NOMO-1 (cell line): ENCODE measurements at regions not wholly inside any gene's neighbourhood (a gene's known extent, or its start where the extent isn't known, plus 50 kb on each side); places are given as distances from the start of the nearest gene placed in this dataset.

Experiments
- DNase-seq, 2 experiments: peaks; one replicate each; lab custom pipeline; 2025; ENCODE audit not compliant: unreplicated experiment in 2 of 2; lab: John Stamatoyannopoulos, UW

- no peak for DNase-seq
Measured at GRCh38 chr4:133903029-133903428, 298.6 kb downstream of the PABPC4L start.

DNA sequence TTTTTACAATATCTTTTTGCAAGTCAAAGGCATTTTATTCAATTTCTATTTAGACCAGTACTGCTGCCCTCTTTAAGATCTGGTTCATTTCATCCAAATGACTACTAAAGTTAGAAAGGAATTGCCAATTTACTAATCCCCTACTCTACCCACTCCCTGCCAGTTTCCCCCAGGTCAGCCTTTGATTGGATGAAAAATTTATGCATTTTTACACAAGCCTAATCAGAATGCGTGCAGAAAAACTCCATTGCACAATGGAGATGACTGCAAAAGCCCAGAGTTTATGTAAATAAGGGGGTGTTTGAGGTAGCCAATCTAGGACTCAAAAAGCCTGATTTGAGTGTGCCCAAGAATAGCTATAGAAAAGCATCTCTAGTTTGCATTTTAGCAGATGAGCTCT, 310.6 kb downstream of the PABPC4L start:
- DNase-seq, result no peak

DNA sequence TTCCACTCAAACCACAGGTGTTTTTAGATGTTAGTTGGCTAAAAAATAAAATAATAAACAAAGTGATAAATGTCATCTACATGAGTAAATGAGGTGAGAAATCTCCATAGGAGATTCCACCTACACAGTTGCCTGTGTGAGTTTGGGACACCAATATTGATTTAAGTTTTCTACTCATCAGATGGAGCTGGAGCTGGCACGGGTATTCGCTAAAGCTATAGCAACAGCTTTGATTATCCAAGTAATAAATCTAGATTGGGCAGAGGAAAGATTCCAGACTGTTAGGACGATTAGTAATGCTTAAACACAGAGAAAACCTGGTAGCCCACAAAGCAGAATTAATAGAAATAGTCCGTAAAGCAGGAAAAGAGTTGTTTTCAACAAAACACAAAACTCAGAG, 313.9 kb downstream of the PABPC4L start:
- DNase-seq, result no peak

DNA sequence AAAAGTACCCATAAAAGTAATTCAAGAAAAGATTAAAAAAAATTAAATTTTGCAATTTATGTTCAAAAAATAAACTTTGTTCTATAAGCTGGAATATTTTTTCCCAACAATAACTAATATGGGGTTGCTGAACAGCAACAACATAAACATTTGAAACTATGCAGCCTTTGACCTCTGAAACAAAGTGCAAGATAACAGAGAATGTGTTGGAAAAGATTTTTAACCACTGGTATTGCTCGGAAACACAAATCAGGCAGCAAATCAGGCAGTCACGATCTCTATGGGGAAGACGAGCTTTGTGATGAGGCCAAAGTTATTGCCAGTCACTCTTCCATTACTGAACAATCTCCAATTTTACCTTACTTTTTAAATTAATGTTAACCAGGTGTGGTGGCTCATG, 332.1 kb downstream of the PABPC4L start:
- no peak for DNase-seq

GRCh38 chr4:133868856-133869255, 332.7 kb downstream of the PABPC4L start:
- no peak for DNase-seq

- no peak for DNase-seq
Measured at GRCh38 chr4:133866328-133866699, 335.3 kb downstream of the PABPC4L start.

DNA sequence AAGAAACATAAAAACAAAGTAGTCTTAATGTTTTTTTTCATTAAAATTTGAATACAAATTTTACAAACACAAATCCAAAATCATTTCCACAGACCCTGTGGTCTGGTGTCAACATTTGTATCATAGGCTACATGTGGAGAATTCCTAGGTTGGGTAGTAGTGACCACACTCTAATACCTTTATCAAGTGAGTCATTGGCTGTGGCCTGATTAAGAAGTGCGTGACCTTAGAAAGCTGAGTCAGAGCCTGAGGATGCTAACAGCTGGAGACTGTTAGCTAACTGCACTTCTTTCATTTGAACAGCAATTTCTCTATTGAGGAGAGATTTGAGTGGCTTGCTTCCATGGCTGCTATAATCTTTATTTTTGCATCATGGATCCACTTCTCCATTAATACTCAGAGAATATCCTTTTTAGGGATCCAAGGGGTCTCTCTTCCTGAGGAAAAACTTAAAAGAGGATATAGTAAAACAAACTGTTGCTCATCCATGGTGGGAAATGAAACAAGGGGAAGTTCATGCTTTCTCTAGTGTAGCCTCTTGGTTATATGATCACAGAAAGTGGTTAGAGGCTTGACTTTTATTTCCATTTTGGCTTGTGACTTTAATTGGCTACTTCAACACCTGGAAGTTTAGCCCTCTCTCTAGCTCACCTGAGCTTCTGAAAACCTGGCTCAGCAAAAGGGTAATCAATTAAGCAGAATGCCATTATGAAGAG, 335.8 kb downstream of the PABPC4L start:
- no peak for DNase-seq

- no peak for DNase-seq
Measured at GRCh38 chr4:133863153-133863552, 338.4 kb downstream of the PABPC4L start.

DNA sequence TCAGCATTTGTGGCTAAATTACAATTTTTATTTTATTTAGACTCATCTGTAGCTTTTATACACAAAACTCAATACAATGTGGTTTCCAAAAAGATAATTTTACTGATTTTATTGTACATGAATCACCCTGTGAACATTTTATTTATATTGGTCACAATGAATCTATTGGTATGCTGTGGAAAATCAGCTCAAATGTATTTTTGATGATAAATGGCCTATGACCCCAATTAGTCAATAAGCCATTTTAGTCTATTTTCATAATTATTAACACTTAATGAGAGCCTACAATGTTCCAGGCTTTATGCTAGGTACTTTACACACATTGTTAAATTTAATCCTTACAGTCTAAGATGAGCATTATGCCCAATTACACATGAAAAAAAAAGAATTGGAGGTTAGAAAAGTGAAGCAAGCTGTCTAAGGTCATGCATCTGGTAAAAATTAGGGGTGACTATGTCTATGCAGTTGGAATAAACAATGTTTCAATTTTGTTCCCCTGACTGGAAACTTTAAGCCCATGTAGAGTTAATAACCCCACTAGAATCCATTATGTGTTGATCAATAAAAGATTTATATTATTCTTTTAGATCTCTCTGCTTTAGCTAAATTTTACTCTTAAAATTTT, 344.7 kb downstream of the PABPC4L start:
- no peak for DNase-seq

DNA sequence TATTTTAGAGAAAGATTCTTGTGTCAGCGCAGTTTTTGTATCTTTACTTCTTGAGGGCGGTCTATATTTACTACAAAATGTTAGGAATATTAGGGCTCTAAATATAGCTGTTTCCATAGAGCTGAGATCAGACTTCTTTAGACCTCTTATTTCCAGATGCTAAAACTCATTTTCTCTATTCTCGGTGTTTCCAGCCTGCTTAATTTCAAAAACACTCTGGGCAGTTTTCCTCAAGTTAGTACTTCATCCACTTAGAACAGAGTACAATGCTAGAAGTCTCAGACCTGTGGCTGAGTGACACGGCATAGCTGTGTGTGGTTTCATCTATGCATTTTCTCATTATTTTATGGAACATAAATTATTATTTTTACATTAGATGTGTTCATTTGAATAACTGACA, 346.6 kb downstream of the PABPC4L start:
- DNase-seq, result no peak

DNA sequence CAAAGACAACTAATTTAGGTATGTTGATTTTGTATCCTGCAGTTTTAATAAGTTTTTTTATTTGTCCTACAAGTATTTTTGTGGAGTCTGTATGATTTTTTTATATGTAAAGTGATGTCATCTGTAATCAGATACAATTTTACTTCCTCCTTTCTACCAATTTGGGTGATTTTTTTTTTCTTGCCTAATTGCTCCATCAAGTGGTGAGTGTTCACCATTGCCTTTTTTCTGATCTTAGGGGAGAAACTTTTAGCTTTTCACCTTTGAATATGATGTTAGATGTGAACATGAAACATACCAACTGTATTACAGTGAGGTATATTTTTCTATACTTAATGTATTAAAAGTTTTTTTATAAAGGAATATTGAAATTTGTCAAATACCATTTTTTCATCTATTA, 362.3 kb downstream of the PABPC4L start:
- DNase-seq, result no peak

DNA sequence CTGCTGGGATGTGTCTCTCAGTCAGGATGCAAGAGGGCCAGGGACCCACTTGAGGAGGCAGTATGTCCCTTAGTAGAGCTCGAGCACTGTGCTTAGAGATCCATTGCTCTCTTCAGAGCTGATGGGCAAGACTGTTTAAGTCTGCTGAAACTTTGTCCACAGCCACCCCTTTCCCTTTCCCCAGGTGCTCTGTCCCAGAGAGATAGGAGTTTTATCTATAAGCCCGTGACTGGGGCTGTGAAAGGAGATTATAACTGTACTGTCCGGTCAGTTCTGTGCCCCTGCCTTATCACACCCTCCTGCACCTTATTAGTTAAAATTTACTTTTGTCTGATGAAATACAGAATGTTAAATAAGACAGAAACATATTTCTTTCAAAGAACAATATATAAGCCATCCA, 378.4 kb downstream of the PABPC4L start:
- DNase-seq, result no peak

GRCh38 chr4:133812954-133813353, 388.6 kb downstream of the PABPC4L start:
- DNase-seq, result no peak

- no peak for DNase-seq
Measured at GRCh38 chr4:133812236-133812635, 389.4 kb downstream of the PABPC4L start.

- no peak for DNase-seq
Measured at GRCh38 chr4:133808151-133808550, 393.4 kb downstream of the PABPC4L start.

DNA sequence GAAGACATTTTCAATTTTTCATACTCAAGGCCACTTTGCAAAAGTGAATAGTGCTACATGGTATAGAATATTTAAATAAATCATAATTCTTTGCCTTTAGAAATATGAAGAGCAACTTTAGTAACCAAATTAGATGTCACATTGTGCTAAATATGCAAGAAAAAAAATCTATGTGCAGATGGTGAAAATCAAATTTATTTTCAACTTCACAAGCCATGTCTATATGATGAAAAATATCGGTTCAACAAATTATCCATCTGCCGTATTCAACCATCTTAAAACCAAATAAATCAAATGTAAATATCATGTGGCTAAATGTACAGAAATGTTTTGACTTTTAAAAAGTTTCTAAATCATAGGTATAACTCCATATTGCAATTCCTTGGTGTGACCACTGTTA, 398.2 kb downstream of the PABPC4L start:
- no peak for DNase-seq

- no peak for DNase-seq
Measured at GRCh38 chr4:133802359-133803140, 399.0 kb downstream of the PABPC4L start.

DNA sequence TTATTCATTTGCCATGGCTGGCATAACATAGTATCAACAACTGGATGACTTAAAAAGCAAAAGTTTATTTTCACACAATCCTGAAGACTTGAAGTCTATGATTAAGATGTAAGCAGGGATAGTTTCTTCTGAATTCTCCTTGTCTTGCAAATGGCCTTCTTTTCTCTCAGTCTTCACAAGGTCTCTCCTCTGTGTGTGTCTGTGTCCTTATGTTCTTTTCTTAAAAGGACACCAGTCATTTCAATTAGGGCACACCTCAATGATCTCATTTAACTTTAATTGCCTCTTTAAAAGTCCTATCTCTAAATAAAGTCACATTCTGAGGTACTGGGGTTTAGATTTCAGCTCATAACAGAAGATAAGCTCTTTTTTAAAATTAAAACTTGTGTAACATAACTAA, 399.7 kb downstream of the PABPC4L start:
- no peak for DNase-seq

- no peak for DNase-seq
Measured at GRCh38 chr4:133800966-133801365, 400.6 kb downstream of the PABPC4L start.

- no peak for DNase-seq
Measured at GRCh38 chr4:133799717-133800315, 401.8 kb downstream of the PABPC4L start.

DNA sequence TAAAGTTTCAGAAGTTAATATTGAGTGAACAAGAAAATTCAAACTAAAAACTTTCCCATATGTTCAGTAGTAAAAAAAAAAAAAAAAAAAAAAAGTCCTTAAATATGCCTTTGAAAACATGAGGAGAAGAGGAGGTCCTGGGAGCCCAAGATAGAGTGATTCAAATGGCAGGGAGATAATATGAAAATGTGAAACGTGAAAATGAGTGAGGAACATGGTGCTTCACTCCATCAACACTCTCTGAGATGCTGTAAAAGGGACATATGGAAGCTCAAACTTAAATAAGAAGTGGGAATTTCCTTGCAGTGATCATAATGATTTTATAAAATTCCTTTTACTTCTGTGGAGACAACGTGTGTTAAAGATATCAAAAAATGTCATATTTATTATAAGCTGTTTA, 423.9 kb downstream of the PABPC4L start:
- DNase-seq, result no peak

- DNase-seq, result no peak
Measured at GRCh38 chr4:133776961-133777360, 424.6 kb downstream of the PABPC4L start.
